ENCODE measurements at regions not wholly inside any gene's neighbourhood (a gene's known extent, or its start where the extent isn't known, plus 50 kb on each side); places are given as distances from the start of the nearest gene placed in this dataset.

DNA sequence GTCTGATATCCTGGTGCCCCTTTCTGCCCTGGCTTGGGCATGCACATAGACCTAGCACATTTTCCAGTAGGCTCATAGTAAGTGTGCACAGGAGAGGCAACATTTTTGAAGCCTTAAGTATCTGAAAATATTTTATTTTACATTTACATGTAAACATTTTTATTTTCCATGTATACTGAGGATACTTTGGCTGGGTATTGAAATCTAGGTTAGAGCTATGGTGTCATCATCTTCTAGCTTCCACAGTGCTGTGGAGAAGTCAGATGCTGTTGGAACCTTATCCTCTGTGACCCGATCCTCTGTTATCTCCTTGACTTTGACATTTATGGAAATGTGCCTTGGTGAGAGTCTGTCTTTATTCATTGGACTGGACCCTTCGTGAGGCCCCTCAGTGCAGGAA is 74.1 kb downstream of the PLXNA1 start:
- Histone ChIP-seq H2BK20ac (ENCODE audit: low read depth, low read length, poor library complexity, severe bottlenecking) (no peak overlapping the region), H2BK12ac (ENCODE audit: insufficient read length, low read depth, low read length) (no peak overlapping the region), H3K18ac (ENCODE audit: insufficient read length, low read depth, low read length) (no peak overlapping the region), H2AFZ (ENCODE audit: low read length) (no peak overlapping the region), H4K20me1 (ENCODE audit: control insufficient read depth, insufficient read depth, insufficient read length) (no peaks in the 10 kb centered on the region), H2BK15ac (ENCODE audit: low read depth, low read length) (no peak overlapping the region), H3K4ac (ENCODE audit: low read depth, low read length) (no peak overlapping the region), H3K56ac (ENCODE audit: insufficient read length, low read depth, low read length) (no peak overlapping the region), H2AK5ac (ENCODE audit: insufficient read length, low read length) (no peak overlapping the region), H2BK5ac (ENCODE audit: insufficient read length, low read length) (no peak overlapping the region), H3K4me2 (ENCODE audit: insufficient read depth, insufficient read length, low read length) (no peak overlapping the region), H3K27ac (ENCODE audit: insufficient read length, low read depth, low read length) (no peak overlapping the region), H3K14ac (ENCODE audit: insufficient read depth, low read length) (no peak overlapping the region), H3K4me1 (ENCODE audit: insufficient read depth, low read length) (no peaks in the 10 kb centered on the region), H3K23ac (ENCODE audit: insufficient read length, low read depth, low read length) (no peak overlapping the region), H3K79me1 (ENCODE audit: insufficient read depth, low read depth, low read length, poor library complexity, severe bottlenecking) (no peaks in the 10 kb centered on the region), H4K91ac (ENCODE audit: insufficient read length, low read depth, low read length) (no peak overlapping the region), H3T11ph (ENCODE audit: low read length) (no peak overlapping the region), H3K27me3 (ENCODE audit: insufficient read depth, low read length) (no peaks in the 10 kb centered on the region; the same call in 1 of the 2 replicates), H3K9ac (ENCODE audit: extremely low read depth, insufficient read length, low read length) (no peak overlapping the region), H3K23me2 (ENCODE audit: insufficient read length, low read depth, low read length, poor library complexity, severe bottlenecking) (no peaks in the 10 kb centered on the region), H2BK120ac (ENCODE audit: low read depth, low read length, poor library complexity, severe bottlenecking) (no peak overlapping the region), H3K79me2 (ENCODE audit: insufficient read depth, low read length) (no peaks in the 10 kb centered on the region), H3K9me3 (ENCODE audit: control insufficient read depth, low read depth, low read length) (peaks cover 3% of the 10 kb centered on the region), H4K8ac (replicated peaks; ENCODE audit: insufficient read length, low read depth, low read length) (no peak overlapping the region), H4K5ac (ENCODE audit: insufficient read length, low read depth, low read length) (no peak overlapping the region)
- Mint-ChIP-seq H3K27ac (no peak overlapping the region), H3K4me3 (no peak overlapping the region), H3K9me3 (peaks cover 9 to 16% of the 10 kb centered on the region in 2 experiments), H3K4me1 (peaks cover 9% of the 10 kb centered on the region in 2 experiments), H3K36me3 (ENCODE audit: insufficient read depth in 1 of 3, low read depth in 3 of 3) (peaks cover 3 to 5% (median 5%) of the 10 kb centered on the region in 3 experiments; a peak in 5 of 7 replicates), H3K27me3 (ENCODE audit: low read depth) (peaks cover 10% of the 10 kb centered on the region)
- no CpG with 5 or more reads among the region's 2 CpGs for WGBS (ENCODE audit: extremely low coverage, insufficient read length, low lambda C conversion rate)
- TF ChIP-seq, protein P1, sequence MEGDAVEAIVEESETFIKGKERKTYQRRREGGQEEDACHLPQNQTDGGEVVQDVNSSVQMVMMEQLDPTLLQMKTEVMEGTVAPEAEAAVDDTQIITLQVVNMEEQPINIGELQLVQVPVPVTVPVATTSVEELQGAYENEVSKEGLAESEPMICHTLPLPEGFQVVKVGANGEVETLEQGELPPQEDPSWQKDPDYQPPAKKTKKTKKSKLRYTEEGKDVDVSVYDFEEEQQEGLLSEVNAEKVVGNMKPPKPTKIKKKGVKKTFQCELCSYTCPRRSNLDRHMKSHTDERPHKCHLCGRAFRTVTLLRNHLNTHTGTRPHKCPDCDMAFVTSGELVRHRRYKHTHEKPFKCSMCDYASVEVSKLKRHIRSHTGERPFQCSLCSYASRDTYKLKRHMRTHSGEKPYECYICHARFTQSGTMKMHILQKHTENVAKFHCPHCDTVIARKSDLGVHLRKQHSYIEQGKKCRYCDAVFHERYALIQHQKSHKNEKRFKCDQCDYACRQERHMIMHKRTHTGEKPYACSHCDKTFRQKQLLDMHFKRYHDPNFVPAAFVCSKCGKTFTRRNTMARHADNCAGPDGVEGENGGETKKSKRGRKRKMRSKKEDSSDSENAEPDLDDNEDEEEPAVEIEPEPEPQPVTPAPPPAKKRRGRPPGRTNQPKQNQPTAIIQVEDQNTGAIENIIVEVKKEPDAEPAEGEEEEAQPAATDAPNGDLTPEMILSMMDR (conservative IDR thresholded peaks at IDR 0.05): no peak
- no peak for DNase-seq

Data from H9 (cell line).